ENCODE measurements at regions not wholly inside any gene's neighbourhood (a gene's known extent, or its start where the extent isn't known, plus 50 kb on each side); places are given as distances from the start of the nearest gene placed in this dataset.
"Not testable (repeated sequence)": the region's sequence is repeated elsewhere in the genome, so short reads cannot be mapped to it uniquely, and the experiment has no call there.

GRCh38 chrX:63458981-63459380, 107.8 kb upstream of the SPIN4 start:
- DNase-seq = no peak

GRCh38 chrX:63453571-63453970, 102.4 kb upstream of the SPIN4 start:
- DNase-seq = no peak

DNA sequence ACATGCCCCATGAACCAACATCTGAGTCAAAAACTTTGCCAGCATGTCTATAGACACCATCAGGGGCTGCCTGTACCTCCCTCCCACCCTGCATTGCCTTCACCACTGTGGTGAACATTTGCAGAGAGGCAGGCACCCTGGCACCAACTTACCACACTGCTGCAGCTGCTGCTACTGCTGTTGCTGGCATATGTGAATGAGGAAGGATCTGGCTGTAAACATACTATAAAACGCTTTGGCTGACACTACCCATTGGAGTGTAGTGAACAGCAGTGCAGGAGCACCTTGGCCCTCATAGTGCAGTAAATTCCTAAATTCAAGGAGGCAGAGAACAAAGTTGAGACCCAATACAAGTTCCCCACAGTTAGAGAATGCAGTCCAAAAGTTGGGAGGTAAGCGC, 90.6 kb upstream of the SPIN4 start:
- DNase-seq = no peak

DNA sequence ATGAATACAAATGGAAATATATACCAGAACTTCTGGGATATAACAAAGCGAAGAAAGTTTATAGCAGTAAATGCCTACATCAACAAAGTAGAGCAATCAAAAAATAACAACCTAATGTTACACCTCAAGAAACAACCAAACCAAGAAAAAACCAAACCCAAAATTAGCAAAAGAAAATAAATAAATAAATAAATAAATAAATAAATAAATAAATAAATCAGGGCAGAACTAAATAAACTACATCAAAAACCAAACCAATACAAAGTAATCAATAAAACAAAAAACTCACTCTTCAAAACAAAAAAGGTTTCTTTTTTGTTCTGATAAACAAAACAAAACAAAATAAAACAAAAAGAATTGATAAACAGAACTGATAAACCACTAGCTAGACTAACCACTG, 88.4 kb upstream of the SPIN4 start:
- DNase-seq = no peak

DNA sequence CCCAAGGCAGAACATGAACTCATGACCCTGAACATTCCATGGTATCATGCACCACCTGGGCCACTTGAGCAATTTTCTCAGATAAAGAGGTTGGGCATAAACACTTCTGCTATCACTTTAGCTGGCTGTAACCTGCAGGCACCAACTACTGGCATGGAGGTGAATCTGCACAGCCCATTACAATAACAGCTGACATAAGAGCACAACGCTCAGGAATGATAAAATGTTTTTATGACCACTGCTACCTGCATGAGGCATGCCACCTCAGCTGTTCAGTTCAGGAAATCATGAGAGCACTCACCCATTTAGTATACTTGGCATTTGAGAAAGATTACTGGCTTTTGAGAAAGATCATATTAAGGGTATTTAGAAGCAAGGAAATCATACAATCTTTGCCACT, 85.7 kb upstream of the SPIN4 start:
- no peak for DNase-seq

DNA sequence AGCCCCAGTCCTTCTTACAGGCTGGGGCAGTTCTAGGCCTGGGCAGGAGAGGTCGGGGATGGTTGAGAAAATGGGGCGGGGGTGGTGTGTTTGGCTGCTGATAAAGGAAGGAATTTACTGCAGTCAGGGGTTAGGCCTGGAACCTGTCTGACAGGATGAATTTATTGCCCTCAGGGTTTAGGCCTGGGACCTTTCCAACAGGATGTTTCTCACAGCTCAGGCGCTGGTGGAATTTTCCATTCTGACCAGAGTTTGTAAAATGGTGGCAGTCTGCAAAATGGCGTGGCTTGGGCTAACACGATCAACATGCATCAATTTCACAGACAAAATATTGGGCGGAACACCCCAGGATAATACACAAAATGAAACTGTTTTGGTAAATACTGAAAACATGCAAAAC, 83.5 kb upstream of the SPIN4 start:
- no peak for DNase-seq

GRCh38 chrX:63434206-63434605, 83.1 kb upstream of the SPIN4 start:
- no peak for DNase-seq

DNA sequence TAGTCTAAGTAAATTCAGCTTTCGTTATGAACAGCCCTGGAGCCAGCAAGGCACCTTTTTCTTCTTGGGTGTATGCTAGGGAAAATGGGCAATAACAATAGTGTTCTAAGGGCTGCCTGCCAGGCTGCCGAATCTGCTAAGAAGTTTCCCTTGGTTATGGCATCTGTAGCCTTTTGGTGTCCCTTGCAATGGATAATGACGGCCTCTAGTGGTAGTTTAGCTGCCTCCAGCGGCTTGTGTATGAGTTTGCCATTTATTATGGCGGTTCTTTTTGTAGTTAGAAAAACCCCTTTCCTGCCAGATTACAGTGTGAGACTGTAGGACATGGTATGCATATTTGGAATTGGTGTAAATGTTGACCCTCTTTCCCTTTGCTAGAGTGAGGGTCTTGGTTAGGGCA, 78.9 kb upstream of the SPIN4 start:
- no peak for DNase-seq

DNA sequence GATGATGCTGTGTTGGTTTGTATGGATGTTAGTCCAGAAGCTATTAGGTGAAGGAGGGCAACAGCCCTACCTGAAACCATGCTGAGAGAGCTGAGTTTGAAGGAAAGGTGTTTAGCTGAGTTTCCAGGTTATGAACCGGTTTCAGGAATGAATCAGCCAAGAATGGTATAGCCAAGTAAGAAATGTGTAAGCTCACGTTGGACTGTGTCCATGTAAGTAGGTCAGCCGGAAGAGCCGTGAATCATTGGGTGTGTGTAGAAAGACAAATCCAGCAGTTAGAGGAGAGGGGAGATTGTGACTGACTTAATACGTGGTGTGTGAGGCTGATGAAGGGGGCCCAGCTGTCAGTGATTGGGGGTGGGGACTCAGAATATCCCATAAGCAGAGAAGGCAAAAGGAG, 77.2 kb upstream of the SPIN4 start:
- no peak for DNase-seq

DNA sequence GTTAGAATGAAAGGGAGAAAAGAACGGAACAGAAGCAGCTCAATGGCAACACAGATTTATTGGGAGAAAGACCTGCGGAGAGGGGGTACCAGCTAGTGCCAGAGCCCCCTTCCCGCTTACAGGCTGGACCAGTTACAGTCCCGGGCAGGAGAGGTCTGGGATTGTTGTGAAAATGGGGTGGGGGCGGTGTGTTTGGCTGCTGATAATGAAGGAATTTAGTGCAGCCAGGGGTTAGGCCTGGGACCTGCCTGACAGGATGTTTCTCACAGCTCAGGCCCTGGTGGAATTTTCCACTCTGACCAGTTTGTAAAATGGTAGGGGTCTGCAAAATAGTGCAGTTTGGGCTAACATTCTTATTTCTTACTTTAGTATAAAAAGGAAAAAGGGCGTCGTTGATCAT, 75.4 kb upstream of the SPIN4 start:
- DNase-seq = no peak

GRCh38 chrX:63424063-63424462, 72.9 kb upstream of the SPIN4 start:
- no peak for DNase-seq

DNA sequence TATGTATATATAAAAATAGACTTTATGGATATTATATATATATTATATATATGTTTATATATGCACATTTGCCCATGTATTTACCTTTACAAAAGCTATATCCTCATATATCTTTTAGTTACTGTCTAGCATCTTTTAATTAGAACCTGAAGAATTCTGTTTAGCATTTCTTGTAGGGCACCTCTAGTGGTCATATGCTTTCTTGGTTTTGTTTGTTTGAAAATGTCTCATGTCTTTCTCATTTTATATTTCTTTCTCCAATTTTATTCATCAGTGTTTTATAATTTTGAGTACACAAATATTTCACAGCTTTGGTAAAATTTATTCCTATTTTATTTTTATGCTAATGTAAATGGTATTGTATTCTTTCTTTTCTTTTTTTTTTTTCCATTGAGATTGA, 70.3 kb upstream of the SPIN4 start:
- no peak for DNase-seq

DNA sequence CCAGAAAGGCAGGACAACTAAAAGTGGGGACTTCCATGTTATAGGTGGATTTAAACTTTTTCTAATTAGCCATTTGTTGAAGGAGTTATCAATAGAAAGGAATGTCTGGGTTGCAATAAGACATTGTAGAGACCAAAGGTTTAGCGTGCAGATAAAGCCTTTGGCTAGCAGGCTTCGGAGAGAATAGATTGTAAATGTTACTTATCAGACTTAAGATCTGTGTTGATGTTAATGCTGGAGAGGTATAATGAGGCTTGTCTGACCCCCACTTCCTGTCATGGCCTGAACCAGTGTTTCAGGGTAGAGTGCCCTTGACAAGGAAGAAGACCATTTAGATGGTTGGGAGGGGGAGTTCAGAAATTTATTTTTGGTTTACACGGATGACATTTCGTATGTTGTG, 67.1 kb upstream of the SPIN4 start:
- DNase-seq = no peak

DNA sequence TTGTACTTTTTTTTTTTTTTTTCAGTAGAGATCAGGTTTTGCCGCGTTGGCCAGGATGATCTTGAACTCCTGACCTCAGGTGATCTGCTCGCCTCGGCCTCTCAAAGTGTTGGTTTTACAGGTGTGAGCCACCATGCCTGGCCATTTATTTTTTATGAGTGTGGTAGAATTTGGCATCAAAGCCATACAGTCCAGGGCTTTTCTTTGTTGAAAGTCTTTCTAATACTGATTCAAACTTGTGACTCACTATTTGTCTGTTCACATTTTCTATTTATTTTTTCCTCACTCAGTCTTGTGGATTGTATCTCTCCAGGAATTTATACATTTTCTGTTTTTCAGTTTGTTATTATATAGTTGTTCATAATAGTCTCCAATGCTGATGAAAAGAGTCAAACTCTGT, 66.5 kb upstream of the SPIN4 start:
- DNase-seq = no peak

- not testable (repeated sequence) for DNase-seq
Observed at GRCh38 chrX:63409934-63410333, 58.8 kb upstream of the SPIN4 start.

DNA sequence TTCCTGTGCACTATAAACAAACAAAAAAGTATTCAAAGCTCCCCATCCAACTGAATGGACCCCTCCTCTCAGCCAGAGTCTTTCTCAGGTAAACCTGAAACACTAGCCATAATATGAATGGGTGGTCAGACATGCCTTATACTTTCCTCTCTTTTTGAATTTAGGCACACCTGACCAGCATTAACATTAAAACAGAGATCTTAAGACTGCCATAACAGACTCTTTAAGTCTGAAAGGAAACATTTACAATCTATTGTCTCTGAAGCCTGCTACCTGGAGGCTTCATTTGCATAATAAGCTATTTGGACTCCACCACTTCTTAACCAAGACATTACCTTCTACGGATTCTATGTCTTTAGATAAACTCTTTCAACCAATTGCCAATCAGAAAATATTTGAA, 56.9 kb upstream of the SPIN4 start:
- DNase-seq = no peak

DNA sequence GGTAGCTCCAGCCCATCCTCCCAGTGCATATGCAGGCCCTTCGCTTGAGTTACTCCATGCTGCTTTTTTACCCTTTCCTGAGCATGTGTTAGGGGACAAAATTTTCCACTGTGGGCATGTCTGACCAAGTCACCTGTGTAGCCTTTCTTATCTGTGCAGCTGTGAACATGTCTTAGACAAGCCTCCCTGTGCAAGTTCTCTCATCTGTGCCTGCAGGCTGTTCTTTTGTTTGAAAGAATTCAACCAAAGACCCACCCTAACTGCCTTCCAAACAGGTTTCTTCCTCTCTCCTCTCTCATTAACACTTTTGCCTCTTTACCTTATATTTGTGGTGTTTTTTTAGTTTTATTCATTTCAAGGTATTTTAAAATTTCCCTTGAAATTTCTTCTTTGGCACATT, 53.2 kb upstream of the SPIN4 start:
- DNase-seq = no peak

- DNase-seq = no peak
Observed at GRCh38 chrX:63402106-63402505, 51.0 kb upstream of the SPIN4 start.

Data from NCI-H524 (cell line).